ENCODE measurements at regions not wholly inside any gene's neighbourhood (a gene's known extent, or its start where the extent isn't known, plus 50 kb on each side); places are given as distances from the start of the nearest gene placed in this dataset.

- DNase-seq = no peak
- Histone ChIP-seq H3K36me3 (replicated peaks; ENCODE audit: control insufficient read depth, insufficient read depth, low read length) (no peaks in the 10 kb centered on the region), H3K27me3 (ENCODE audit: control insufficient read depth, insufficient read depth, low read length) (no peaks in the 10 kb centered on the region), H3K4me3 (ENCODE audit: insufficient read depth, low read depth, low read length) (no peak overlapping the region)
These were observed 212.2 kb upstream of the LRRN1 start for GRCh38 chr3:3586843-3587646.

GRCh38 chr3:3586336-3586735, 212.9 kb upstream of the LRRN1 start:
- no peak for DNase-seq
- Histone ChIP-seq H3K27me3 (ENCODE audit: control insufficient read depth, insufficient read depth, low read length) (no peaks in the 10 kb centered on the region), H3K36me3 (replicated peaks; ENCODE audit: control insufficient read depth, insufficient read depth, low read length) (no peaks in the 10 kb centered on the region), H3K4me3 (ENCODE audit: insufficient read depth, low read depth, low read length) (no peak overlapping the region)

- no peak for DNase-seq
- Histone ChIP-seq H3K4me3 (ENCODE audit: insufficient read depth, low read depth, low read length) (no peak overlapping the region), H3K36me3 (replicated peaks; ENCODE audit: control insufficient read depth, insufficient read depth, low read length) (no peaks in the 10 kb centered on the region), H3K27me3 (ENCODE audit: control insufficient read depth, insufficient read depth, low read length) (no peaks in the 10 kb centered on the region)
These were observed 219.6 kb upstream of the LRRN1 start for GRCh38 chr3:3579658-3580057.

GRCh38 chr3:3578718-3579117, 220.5 kb upstream of the LRRN1 start:
- no peaks in the 10 kb centered on the region for H3K36me3 ChIP-seq (replicated peaks; ENCODE audit: control insufficient read depth, insufficient read depth, low read length)
- DNase-seq = no peak
- no peaks in the 10 kb centered on the region for H3K27me3 ChIP-seq (ENCODE audit: control insufficient read depth, insufficient read depth, low read length)
- no peak overlapping the region for H3K4me3 ChIP-seq (ENCODE audit: insufficient read depth, low read depth, low read length)

GRCh38 chr3:3577823-3578222, 221.4 kb upstream of the LRRN1 start:
- DNase-seq = no peak
- H3K4me3 ChIP-seq (ENCODE audit: insufficient read depth, low read depth, low read length) = no peak overlapping the region

GRCh38 chr3:3573341-3573740, 225.9 kb upstream of the LRRN1 start:
- Histone ChIP-seq H3K27me3 (ENCODE audit: control insufficient read depth, insufficient read depth, low read length) (no peaks in the 10 kb centered on the region), H3K36me3 (replicated peaks; ENCODE audit: control insufficient read depth, insufficient read depth, low read length) (no peaks in the 10 kb centered on the region), H3K4me3 (ENCODE audit: insufficient read depth, low read depth, low read length) (no peak overlapping the region)
- DNase-seq = no peak

More at GRCh38 chr3:3577823-3578222, 221.4 kb upstream of the LRRN1 start:
- Histone ChIP-seq H3K27me3 (ENCODE audit: control insufficient read depth, insufficient read depth, low read length) (no peaks in the 10 kb centered on the region), H3K36me3 (replicated peaks; ENCODE audit: control insufficient read depth, insufficient read depth, low read length) (no peaks in the 10 kb centered on the region)

- no peak for DNase-seq
- Histone ChIP-seq H3K27me3 (ENCODE audit: control insufficient read depth, insufficient read depth, low read length) (no peaks in the 10 kb centered on the region), H3K4me3 (ENCODE audit: insufficient read depth, low read depth, low read length) (no peak overlapping the region), H3K36me3 (replicated peaks; ENCODE audit: control insufficient read depth, insufficient read depth, low read length) (no peaks in the 10 kb centered on the region)
These were observed 238.5 kb upstream of the LRRN1 start for GRCh38 chr3:3560591-3561311.

GRCh38 chr3:3559786-3560185, 239.4 kb upstream of the LRRN1 start:
- H3K36me3 ChIP-seq (replicated peaks; ENCODE audit: control insufficient read depth, insufficient read depth, low read length) = no peaks in the 10 kb centered on the region
- H3K4me3 ChIP-seq (ENCODE audit: insufficient read depth, low read depth, low read length) = no peak overlapping the region
- no peaks in the 10 kb centered on the region for H3K27me3 ChIP-seq (ENCODE audit: control insufficient read depth, insufficient read depth, low read length)
- DNase-seq = no peak

- Histone ChIP-seq H3K36me3 (replicated peaks; ENCODE audit: control insufficient read depth, insufficient read depth, low read length) (no peaks in the 10 kb centered on the region), H3K27me3 (ENCODE audit: control insufficient read depth, insufficient read depth, low read length) (no peaks in the 10 kb centered on the region), H3K4me3 (ENCODE audit: insufficient read depth, low read depth, low read length) (no peak overlapping the region)
- no peak for DNase-seq
These were observed 243.2 kb upstream of the LRRN1 start for GRCh38 chr3:3556078-3556477.

- no peak overlapping the region for H3K4me3 ChIP-seq (ENCODE audit: insufficient read depth, low read depth, low read length)
- no peak for DNase-seq
- H3K27me3 ChIP-seq (ENCODE audit: control insufficient read depth, insufficient read depth, low read length) = no peaks in the 10 kb centered on the region
- H3K36me3 ChIP-seq (replicated peaks; ENCODE audit: control insufficient read depth, insufficient read depth, low read length) = no peaks in the 10 kb centered on the region
These were observed 246.0 kb upstream of the LRRN1 start for GRCh38 chr3:3553236-3553635.

GRCh38 chr3:3552761-3553160, 246.5 kb upstream of the LRRN1 start:
- DNase-seq = no peak
- H3K4me3 ChIP-seq (ENCODE audit: insufficient read depth, low read depth, low read length) = no peak overlapping the region
- no peaks in the 10 kb centered on the region for H3K36me3 ChIP-seq (replicated peaks; ENCODE audit: control insufficient read depth, insufficient read depth, low read length)

GRCh38 chr3:3551981-3552380, 247.2 kb upstream of the LRRN1 start:
- no peak overlapping the region for H3K4me3 ChIP-seq (ENCODE audit: insufficient read depth, low read depth, low read length)
- DNase-seq = no peak
- H3K36me3 ChIP-seq (replicated peaks; ENCODE audit: control insufficient read depth, insufficient read depth, low read length) = no peaks in the 10 kb centered on the region
- no peaks in the 10 kb centered on the region for H3K27me3 ChIP-seq (ENCODE audit: control insufficient read depth, insufficient read depth, low read length)

More at GRCh38 chr3:3552761-3553160, 246.5 kb upstream of the LRRN1 start:
- no peaks in the 10 kb centered on the region for H3K27me3 ChIP-seq (ENCODE audit: control insufficient read depth, insufficient read depth, low read length)

GRCh38 chr3:3545360-3545759, 253.9 kb upstream of the LRRN1 start:
- no peak overlapping the region for H3K4me3 ChIP-seq (ENCODE audit: insufficient read depth, low read depth, low read length)
- DNase-seq = no peak
- H3K36me3 ChIP-seq (replicated peaks; ENCODE audit: control insufficient read depth, insufficient read depth, low read length) = no peaks in the 10 kb centered on the region
- no peaks in the 10 kb centered on the region for H3K27me3 ChIP-seq (ENCODE audit: control insufficient read depth, insufficient read depth, low read length)

- DNase-seq = no peak
- Histone ChIP-seq H3K27me3 (ENCODE audit: control insufficient read depth, insufficient read depth, low read length) (no peaks in the 10 kb centered on the region), H3K36me3 (replicated peaks; ENCODE audit: control insufficient read depth, insufficient read depth, low read length) (no peaks in the 10 kb centered on the region), H3K4me3 (ENCODE audit: insufficient read depth, low read depth, low read length) (no peak overlapping the region)
These were observed 260.8 kb upstream of the LRRN1 start for GRCh38 chr3:3538451-3538850.

- Histone ChIP-seq H3K27me3 (ENCODE audit: control insufficient read depth, insufficient read depth, low read length) (no peaks in the 10 kb centered on the region), H3K36me3 (replicated peaks; ENCODE audit: control insufficient read depth, insufficient read depth, low read length) (no peaks in the 10 kb centered on the region), H3K4me3 (ENCODE audit: insufficient read depth, low read depth, low read length) (no peak overlapping the region)
- no peak for DNase-seq
These were observed 266.7 kb upstream of the LRRN1 start for GRCh38 chr3:3532508-3532907.
